WERI-Rb-1 (cell line): ENCODE measurements at regions not wholly inside any gene's neighbourhood (a gene's known extent, or its start where the extent isn't known, plus 50 kb on each side); places are given as distances from the start of the nearest gene placed in this dataset.
"Not testable (repeated sequence)": the region's sequence is repeated elsewhere in the genome, so short reads cannot be mapped to it uniquely, and the experiment has no call there.

Source experiments
- DNase-seq: peaks from one replicate; pipeline ENCODE4 v3.0.0-alpha.2; 2020
- H3K27ac ChIP-seq: fragments of 250-450 bp; sonication (Bioruptor Pico); 2 replicates; pipeline ENCODE4 v1.5.1; 2020; ENCODE audit warnings: mild to moderate bottlenecking, moderate library complexity
- H3K27me3 ChIP-seq: fragments of 250-450 bp; sonication (Bioruptor Pico); 2 replicates; pipeline ENCODE4 v1.5.1; 2021; ENCODE audit warnings: mild to moderate bottlenecking, low read depth, moderate library complexity; ENCODE audit not compliant: insufficient read depth, severe bottlenecking
- H3K36me3 ChIP-seq: fragments of 250-450 bp; sonication (Bioruptor Pico); 2 replicates; pipeline ENCODE4 v1.5.1; 2020; ENCODE audit warnings: mild to moderate bottlenecking, moderate library complexity
- H3K4me3 ChIP-seq: 2 replicates; pipeline ENCODE4 v1.5.1; 2011; ENCODE audit warnings: low read depth, mild to moderate bottlenecking, control low read depth, low read length
- H3K9me3 ChIP-seq: fragments of 250-450 bp; sonication (Bioruptor Pico); 2 replicates; pipeline ENCODE4 v1.5.1; 2021; ENCODE audit warnings: mild to moderate bottlenecking, moderate library complexity; ENCODE audit not compliant: severe bottlenecking
- TF ChIP-seq, protein P1 (sequence below): IDR thresholded peaks from 2 replicates; pipeline ENCODE4 v1.5.1; 2011; ENCODE audit warnings: low read depth, mild to moderate bottlenecking, control low read depth, inconsistent platforms, low read length

DNA sequence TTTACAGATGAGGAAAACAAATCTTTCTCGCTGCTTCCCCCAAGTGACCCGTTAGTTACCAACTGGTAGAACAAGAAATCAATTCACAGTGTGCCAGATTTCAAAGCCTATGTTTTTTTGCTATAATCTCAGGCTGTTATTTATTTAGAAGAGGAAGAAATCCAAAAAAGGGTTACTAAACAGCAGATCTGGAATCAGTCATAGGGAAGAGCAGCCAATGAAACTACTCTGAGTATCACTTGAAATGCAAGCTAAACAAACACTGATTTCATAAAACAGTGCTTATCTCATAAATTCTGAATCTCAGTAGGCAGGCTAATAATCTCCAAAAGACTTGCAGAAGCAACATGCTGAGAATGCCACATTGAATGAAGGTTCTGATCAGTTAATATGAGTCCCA lies 829.5 kb upstream of the ACO1 start:
- no peaks in the 10 kb centered on the region for H3K36me3 ChIP-seq
- no peak for DNase-seq
- no peak overlapping the region for H3K4me3 ChIP-seq
- no peaks in the 10 kb centered on the region for H3K9me3 ChIP-seq
- TF ChIP-seq, protein P1, sequence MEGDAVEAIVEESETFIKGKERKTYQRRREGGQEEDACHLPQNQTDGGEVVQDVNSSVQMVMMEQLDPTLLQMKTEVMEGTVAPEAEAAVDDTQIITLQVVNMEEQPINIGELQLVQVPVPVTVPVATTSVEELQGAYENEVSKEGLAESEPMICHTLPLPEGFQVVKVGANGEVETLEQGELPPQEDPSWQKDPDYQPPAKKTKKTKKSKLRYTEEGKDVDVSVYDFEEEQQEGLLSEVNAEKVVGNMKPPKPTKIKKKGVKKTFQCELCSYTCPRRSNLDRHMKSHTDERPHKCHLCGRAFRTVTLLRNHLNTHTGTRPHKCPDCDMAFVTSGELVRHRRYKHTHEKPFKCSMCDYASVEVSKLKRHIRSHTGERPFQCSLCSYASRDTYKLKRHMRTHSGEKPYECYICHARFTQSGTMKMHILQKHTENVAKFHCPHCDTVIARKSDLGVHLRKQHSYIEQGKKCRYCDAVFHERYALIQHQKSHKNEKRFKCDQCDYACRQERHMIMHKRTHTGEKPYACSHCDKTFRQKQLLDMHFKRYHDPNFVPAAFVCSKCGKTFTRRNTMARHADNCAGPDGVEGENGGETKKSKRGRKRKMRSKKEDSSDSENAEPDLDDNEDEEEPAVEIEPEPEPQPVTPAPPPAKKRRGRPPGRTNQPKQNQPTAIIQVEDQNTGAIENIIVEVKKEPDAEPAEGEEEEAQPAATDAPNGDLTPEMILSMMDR: no peak
- no peak overlapping the region for H3K27ac ChIP-seq
- no peaks in the 10 kb centered on the region for H3K27me3 ChIP-seq

DNA sequence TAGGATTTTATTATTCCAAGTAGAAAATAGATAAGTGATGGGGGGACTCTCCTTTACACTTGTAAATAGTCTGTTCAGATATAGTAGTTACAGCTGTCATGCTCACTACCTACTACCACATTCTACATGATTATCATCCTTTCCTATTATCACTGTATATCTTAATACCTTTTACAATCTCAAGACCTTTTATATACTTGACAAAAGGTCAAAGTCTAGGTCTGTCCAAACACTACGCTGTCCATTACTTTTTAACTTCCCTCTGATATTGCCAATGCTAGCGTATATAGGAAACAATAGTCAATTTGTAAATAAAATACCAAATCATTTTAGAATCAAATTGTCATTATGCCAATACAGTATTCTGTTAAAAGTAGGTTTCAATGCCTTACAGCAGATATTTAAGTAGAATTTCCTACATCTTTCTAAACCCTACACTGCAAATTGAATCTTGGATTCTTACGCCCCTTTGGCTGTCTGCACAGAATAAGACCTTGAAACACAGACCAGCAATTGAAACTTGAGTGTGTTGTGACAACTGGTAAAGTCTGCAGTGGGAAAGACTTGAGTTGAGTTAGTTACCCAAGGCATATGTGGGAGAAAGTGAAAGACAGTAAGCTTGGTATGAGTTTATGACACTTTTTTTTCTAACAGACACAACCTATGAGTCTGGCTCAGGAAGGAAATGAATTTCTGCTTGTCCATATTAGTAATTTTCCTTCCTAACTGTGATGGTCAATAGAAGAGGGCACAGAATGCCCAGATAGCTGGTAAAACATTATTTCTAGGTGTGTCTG lies 827.6 kb upstream of the ACO1 start:
- no peaks in the 10 kb centered on the region for H3K27me3 ChIP-seq
- no peaks in the 10 kb centered on the region for H3K36me3 ChIP-seq
- H3K9me3 ChIP-seq: no peaks in the 10 kb centered on the region
- no peak overlapping the region for H3K4me3 ChIP-seq
- H3K27ac ChIP-seq: no peak overlapping the region
- DNase-seq: no peak
- TF ChIP-seq, protein P1: no peak

DNA sequence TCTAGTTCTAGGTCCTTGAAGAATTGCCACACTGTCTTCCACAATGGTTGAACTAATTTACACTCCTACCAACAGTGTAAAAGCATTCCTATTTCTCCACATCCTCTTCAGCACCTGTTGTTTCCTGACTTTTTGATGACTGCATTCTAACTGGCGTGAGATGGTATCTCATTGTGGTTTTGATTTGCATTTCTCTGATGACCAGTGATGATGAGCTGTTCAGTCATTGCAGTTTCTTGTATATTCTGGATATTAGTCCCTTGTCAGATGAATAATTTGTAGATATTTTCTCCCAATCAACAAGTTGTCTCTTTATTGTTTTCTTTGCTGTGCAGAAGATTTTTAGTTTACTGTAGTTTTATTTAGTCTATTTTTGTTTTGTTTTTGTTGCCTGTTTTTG lies 812.3 kb upstream of the ACO1 start:
- not testable (repeated sequence) for H3K36me3 ChIP-seq, H3K4me3 ChIP-seq, H3K27ac ChIP-seq, DNase-seq, H3K9me3 ChIP-seq, H3K27me3 ChIP-seq

DNA sequence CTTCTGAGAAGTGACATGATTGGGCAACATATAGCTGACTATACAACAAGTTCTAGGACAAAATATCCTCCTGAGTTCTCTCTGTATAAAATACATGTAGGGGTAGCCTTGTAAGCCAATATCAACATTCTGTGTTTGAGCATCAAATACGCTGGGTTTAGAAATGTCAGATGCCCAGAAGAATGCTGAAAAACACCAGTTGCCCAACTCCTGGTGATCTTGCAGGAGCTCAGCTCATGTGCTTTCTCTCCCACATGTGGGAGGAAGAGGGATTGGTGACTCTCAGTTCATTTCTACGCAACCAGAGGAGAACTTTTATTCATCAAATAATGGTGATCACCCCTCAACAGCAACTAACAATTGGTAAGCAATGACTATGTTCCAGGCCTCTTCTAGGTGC lies 810.9 kb upstream of the ACO1 start:
- H3K27me3 ChIP-seq: no peaks in the 10 kb centered on the region
- no peak for DNase-seq
- TF ChIP-seq, protein P1: no peak
- no peaks in the 10 kb centered on the region for H3K9me3 ChIP-seq
- H3K27ac ChIP-seq: no peak overlapping the region
- no peak overlapping the region for H3K4me3 ChIP-seq
- H3K36me3 ChIP-seq: no peaks in the 10 kb centered on the region

DNA sequence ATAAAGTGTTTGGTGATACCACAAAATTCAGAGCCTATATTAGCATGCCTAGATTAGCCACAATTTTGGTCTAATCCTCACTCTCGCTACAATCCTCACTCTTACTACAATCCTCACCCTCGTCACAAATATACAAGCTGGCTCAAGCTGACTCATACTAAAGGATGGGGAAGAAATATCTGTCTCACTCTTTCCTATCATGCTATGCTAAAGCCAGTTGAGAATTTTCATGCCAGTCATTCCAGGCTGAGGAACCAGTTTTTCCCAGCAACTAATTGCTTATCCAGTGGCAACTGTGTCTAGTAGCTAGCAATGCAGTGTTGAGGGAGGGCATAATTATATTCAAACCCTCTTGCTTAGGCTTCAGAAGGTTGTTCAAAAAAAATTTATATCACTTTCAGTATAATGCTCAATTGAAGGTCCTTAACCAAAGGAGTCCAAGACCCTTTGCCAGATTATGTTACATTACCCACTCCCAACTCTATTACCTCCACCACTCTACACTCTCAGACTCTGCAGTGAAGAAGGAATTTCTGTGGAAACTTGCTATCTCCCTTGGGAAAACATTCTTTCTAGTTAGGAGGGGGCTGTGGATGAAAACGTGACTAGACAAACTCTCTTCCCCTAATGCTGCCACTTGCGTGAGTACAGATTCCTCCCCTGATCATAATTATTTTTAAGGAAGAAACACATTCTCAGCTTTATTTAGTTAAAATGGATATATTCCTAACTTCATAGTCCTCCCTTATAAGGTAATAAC lies 810.3 kb upstream of the ACO1 start:
- H3K9me3 ChIP-seq: no peaks in the 10 kb centered on the region

DNA sequence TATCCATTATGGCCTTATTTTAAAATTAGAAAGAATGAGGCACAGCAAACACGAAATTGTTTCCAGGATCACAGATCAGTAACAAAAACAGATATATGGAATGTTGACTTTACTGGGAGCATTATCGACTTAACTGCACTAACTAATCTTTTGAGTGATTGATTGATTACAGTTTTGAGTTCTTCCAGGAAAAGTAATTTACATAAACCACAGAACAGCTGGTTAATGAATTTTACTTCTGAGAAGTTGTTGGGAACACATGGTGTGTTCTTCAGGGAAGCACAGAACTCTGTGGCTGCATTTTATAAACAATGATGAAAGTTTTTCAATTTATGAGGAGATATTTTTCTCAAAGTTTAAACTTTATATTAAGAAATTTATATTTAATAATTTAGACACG lies 802.4 kb upstream of the ACO1 start:
- no peaks in the 10 kb centered on the region for H3K36me3 ChIP-seq
- no peak overlapping the region for H3K27ac ChIP-seq
- H3K4me3 ChIP-seq: no peak overlapping the region
- DNase-seq: no peak
- H3K27me3 ChIP-seq: no peaks in the 10 kb centered on the region
- TF ChIP-seq, protein P1: no peak
- H3K9me3 ChIP-seq: no peaks in the 10 kb centered on the region

More for the DNA sequence above, 810.3 kb upstream of the ACO1 start:
- Histone ChIP-seq H3K36me3 (no peaks in the 10 kb centered on the region), H3K4me3 (no peak overlapping the region), H3K27ac (no peak overlapping the region), H3K27me3 (no peaks in the 10 kb centered on the region)
- no peak for DNase-seq
- TF ChIP-seq, protein P1: no peak
